OCI-LY7 (cell line): ENCODE measurements at regions not wholly inside any gene's neighbourhood (a gene's known extent, or its start where the extent isn't known, plus 50 kb on each side); places are given as distances from the start of the nearest gene placed in this dataset.
"Not testable (repeated sequence)": the region's sequence is repeated elsewhere in the genome, so short reads cannot be mapped to it uniquely, and the experiment has no call there.

Experiments
- CTCF ChIP-seq: fragments of 200-600 bp; sonication (generic); conservative IDR thresholded peaks from 2 replicates; pipeline ENCODE4 v1.5.1; 2014; ENCODE audit warnings: mild to moderate bottlenecking, antibody characterized with exemption, low read length, moderate library complexity, mixed read lengths
- EZH2phosphoT487 ChIP-seq: fragments of 200-600 bp; sonication (generic); IDR thresholded peaks from 2 replicates; pipeline ENCODE4 v1.6.1; 2018; ENCODE audit warnings: low read depth, borderline replicate concordance, mild to moderate bottlenecking, mixed run types, antibody characterized with exemption, low read length, moderate library complexity, mixed read lengths

- TF ChIP-seq EZH2phosphoT487, CTCF: not testable (repeated sequence)
These were observed 83.5 kb upstream of the ADGRA3 start for GRCh38 chr4:22599228-22599928.
